ENCODE measurements at regions not wholly inside any gene's neighbourhood (a gene's known extent, or its start where the extent isn't known, plus 50 kb on each side); places are given as distances from the start of the nearest gene placed in this dataset.

GRCh38 chr13:84649853-84650252, 767.6 kb upstream of the SLITRK1 start:
- TF ChIP-seq EZH2 (IDR thresholded peaks at IDR 0.05; ENCODE audit: low read length, missing control alignments) (no peak), CTCF (conservative IDR thresholded peaks at IDR 0.05 in 1 of 2, IDR thresholded peaks at IDR 0.05 in 1 of 2; ENCODE audit: low read depth in 1 of 2, low read length in 2 of 2) (no peak)
